BJ (cell line): ENCODE measurements at regions not wholly inside any gene's neighbourhood (a gene's known extent, or its start where the extent isn't known, plus 50 kb on each side); places are given as distances from the start of the nearest gene placed in this dataset.

ENCODE experiments used
- CTCF ChIA-PET: fragments of 350-600 bp; formaldehyde crosslinking; extraction: SDS; loops from one replicate; lab custom pipeline; 2021; ENCODE audit warnings: antibody characterized with exemption, inconsistent platforms; lab: Yijun Ruan, JAX
- POLR2A ChIA-PET: fragments of 300-600 bp; sonication (Branson Sonifier 250); formaldehyde crosslinking; extraction: SDS; loops from one replicate; lab custom pipeline; 2021; ENCODE audit warnings: antibody characterized with exemption; lab: Charles Lee
- DNase-seq: peaks from one replicate; pipeline ENCODE4 v3.0.0-alpha.2; 2011; ENCODE audit warnings: low read depth
- H3K27me3 ChIP-seq: 2 replicates; pipeline ENCODE4 v1.6.0; 2011; ENCODE audit warnings: low read length; ENCODE audit not compliant: control insufficient read depth, insufficient read depth
- H3K36me3 ChIP-seq: 2 replicates; pipeline ENCODE4 v1.5.1; 2011; ENCODE audit warnings: low read length; ENCODE audit not compliant: control insufficient read depth, insufficient read depth
- H3K4me3 ChIP-seq: 2 replicates; pipeline ENCODE4 v1.5.1; 2011; ENCODE audit warnings: low read depth, mild to moderate bottlenecking, control low read depth, low read length
- TF ChIP-seq, protein P1 (sequence below): IDR thresholded peaks from 2 replicates; pipeline ENCODE4 v1.5.1; 2011; ENCODE audit warnings: low read depth, mild to moderate bottlenecking, control low read depth, inconsistent platforms, low read length, moderate library complexity; ENCODE audit not compliant: insufficient read depth

DNA sequence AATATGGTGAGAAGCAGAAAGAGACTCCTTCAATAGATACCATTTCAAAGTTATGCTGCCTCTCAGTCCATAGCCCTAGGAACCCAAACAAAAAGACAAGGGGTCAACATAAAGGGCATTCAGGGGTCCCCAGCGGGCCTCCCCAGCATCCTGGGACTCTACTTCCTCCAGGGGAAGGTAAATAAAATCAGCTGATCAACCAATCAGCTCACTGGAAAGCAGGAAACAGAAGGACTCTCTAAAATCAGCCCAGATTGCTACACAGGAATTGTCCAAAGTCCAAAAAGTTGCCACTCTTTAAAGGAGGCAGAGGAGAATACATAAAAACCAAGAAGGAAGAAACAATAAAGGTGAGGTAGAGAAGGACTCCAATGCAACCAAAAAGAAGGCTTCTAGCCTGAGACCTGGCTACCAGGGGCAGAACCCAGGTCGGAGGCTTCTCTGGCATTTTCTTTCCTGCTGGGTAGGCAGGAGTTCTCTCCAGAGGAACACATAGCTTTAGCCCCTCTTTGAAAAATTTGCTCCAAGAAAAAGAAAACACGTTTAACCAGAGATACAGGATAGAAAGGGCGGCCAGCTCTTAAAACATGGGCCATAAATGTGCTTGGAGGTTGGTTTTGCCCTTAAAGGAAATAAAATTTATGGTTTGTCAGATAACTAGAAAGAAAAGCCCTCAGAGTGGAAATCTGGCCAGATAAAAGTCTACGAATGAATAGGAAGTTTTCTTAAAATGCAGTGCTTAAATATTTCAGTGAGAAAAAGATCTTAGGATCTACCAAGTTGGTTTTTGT lies 404.6 kb downstream of the SOX9 start:
- POLR2A ChIA-PET = no interaction called here
- CTCF ChIA-PET = interaction anchor here (0.7 to 2.2 kb wide), 2 partner anchors 14 to 16 kb away, joined by 3 to 12 read pairs; no protein-coding TSS in a partner anchor
- no peak for DNase-seq
- no peaks in the 10 kb centered on the region for H3K27me3 ChIP-seq
- H3K4me3 ChIP-seq = no peak overlapping the region
- TF ChIP-seq, protein P1, sequence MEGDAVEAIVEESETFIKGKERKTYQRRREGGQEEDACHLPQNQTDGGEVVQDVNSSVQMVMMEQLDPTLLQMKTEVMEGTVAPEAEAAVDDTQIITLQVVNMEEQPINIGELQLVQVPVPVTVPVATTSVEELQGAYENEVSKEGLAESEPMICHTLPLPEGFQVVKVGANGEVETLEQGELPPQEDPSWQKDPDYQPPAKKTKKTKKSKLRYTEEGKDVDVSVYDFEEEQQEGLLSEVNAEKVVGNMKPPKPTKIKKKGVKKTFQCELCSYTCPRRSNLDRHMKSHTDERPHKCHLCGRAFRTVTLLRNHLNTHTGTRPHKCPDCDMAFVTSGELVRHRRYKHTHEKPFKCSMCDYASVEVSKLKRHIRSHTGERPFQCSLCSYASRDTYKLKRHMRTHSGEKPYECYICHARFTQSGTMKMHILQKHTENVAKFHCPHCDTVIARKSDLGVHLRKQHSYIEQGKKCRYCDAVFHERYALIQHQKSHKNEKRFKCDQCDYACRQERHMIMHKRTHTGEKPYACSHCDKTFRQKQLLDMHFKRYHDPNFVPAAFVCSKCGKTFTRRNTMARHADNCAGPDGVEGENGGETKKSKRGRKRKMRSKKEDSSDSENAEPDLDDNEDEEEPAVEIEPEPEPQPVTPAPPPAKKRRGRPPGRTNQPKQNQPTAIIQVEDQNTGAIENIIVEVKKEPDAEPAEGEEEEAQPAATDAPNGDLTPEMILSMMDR = no peak
- no peaks in the 10 kb centered on the region for H3K36me3 ChIP-seq

DNA sequence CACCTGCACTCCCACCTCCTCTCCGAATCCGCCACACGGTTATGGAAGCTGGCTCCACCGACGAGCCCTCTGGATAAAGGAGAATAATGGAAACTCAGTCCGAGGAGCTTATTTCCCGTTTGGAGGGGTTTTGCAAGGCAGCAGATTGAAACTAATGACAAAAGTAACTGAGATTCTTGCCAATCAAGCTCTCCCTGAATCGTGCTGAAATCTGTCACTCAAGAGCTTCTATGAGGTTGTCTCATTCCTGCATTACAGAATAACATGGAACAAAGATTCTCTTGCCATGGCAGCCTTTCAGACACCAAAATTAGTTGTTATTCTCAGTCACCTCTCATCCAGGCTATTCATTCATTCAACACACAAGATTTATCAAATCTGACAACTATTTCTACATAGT lies 405.9 kb downstream of the SOX9 start:
- H3K36me3 ChIP-seq = no peaks in the 10 kb centered on the region
- CTCF ChIA-PET = interaction anchor here (0.7 to 2.2 kb wide), 2 partner anchors 13 to 161 kb away, joined by 4 to 12 read pairs; no protein-coding TSS in a partner anchor

DNA sequence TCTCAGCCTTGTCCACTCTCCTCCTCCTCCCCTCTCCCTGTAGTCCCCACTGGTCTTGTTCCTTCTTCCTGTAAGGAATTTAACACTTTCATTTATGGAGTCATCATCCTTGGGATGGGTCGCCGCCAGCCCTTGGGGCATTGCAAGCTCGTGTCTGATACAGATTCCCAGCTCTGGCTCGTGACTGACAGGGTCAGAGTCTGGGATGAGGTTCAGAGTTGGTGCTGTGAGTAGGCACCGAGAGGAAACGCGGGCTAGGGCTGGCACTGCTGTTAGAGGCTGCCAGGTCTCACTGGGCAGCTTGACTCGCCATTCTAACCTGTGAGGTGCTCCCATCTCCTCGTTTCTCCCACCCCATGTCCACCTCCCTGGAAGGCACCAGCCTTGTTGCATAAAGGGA lies 407.0 kb downstream of the SOX9 start:
- Histone ChIP-seq H3K4me3 (no peak overlapping the region), H3K36me3 (no peaks in the 10 kb centered on the region), H3K27me3 (no peaks in the 10 kb centered on the region)
- POLR2A ChIA-PET = no interaction called here
- no peak for DNase-seq
- TF ChIP-seq, protein P1 = no peak
- CTCF ChIA-PET = interaction anchor here (4.0 kb wide), 1 partner anchor 11 kb away, joined by 20 read pairs; no protein-coding TSS in a partner anchor

More for the DNA sequence above, 405.9 kb downstream of the SOX9 start:
- TF ChIP-seq, protein P1 = no peak
- DNase-seq = no peak
- no peaks in the 10 kb centered on the region for H3K27me3 ChIP-seq
- H3K4me3 ChIP-seq = no peak overlapping the region
- POLR2A ChIA-PET = no interaction called here

GRCh38 chr17:72528683-72529082 lies 407.9 kb downstream of the SOX9 start:
- no peak overlapping the region for H3K4me3 ChIP-seq
- no peaks in the 10 kb centered on the region for H3K36me3 ChIP-seq
- ChIA-PET POLR2A (no interaction called here), CTCF (interaction anchor here (4.0 kb wide), 1 partner anchor 10 kb away, joined by 20 read pairs; no protein-coding TSS in a partner anchor)
- no peak for DNase-seq
- H3K27me3 ChIP-seq = no peaks in the 10 kb centered on the region
- TF ChIP-seq, protein P1 = no peak

DNA sequence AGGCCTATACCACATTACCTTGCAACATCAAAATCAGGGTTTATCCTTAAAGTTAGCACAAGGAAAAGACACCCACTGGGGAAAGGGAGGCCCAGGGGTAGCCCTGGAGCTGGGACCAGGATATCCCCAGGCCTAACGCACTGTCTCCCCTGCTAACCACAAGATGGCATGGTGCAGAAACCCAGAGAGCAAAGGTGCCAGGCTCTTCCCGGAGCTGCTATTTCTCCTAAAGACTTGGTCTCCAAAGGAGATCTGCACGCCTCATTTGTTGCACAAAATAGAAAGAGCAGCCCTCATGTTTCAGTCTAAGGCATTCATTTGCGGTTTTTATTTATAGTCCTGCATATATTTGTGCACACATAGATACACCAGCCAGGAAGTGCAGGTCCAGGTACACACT lies 408.6 kb downstream of the SOX9 start:
- ChIA-PET POLR2A (interaction anchor here (0.6 kb wide), 1 partner anchor 42 kb away, joined by 3 read pairs; no protein-coding TSS in a partner anchor), CTCF (interaction anchor here (4.0 kb wide), 1 partner anchor 9 kb away, joined by 20 read pairs; no protein-coding TSS in a partner anchor)
- TF ChIP-seq, protein P1 = no peak
- Histone ChIP-seq H3K27me3 (no peaks in the 10 kb centered on the region), H3K36me3 (no peaks in the 10 kb centered on the region), H3K4me3 (no peak overlapping the region)
- DNase-seq = no peak
